ENCODE measurements at regions not wholly inside any gene's neighbourhood (a gene's known extent, or its start where the extent isn't known, plus 50 kb on each side); places are given as distances from the start of the nearest gene placed in this dataset.

GRCh38 chr18:51643483-51643882 lies 446.0 kb upstream of the MEX3C start:
- no peak for TF ChIP-seq CTCF (conservative IDR thresholded peaks at IDR 0.05 in 1 of 2, IDR thresholded peaks at IDR 0.05 in 1 of 2; ENCODE audit: low read depth in 1 of 2, low read length in 2 of 2)
- no peak for TF ChIP-seq EZH2 (IDR thresholded peaks at IDR 0.05; ENCODE audit: low read length, missing control alignments)

Data from fibroblast of lung (primary cell).